ENCODE measurements at regions not wholly inside any gene's neighbourhood (a gene's known extent, or its start where the extent isn't known, plus 50 kb on each side); places are given as distances from the start of the nearest gene placed in this dataset.

- DNase-seq = no peak
Measured at GRCh38 chr3:98952404-98952803, 50.9 kb upstream of the DCBLD2 start.
